Fibroblast of lung (primary cell): ENCODE measurements at regions not wholly inside any gene's neighbourhood (a gene's known extent, or its start where the extent isn't known, plus 50 kb on each side); places are given as distances from the start of the nearest gene placed in this dataset.

Experiments
- DNase-seq, 2 donors: peaks; one replicate each; pipeline versions ENCODE4 v3.0.0 to v3.0.0-alpha.2; 2010; ENCODE audit warnings: low read depth in 2 of 2
- H2AFZ ChIP-seq: 2 replicates; pipeline ENCODE4 v1.5.1; 2012; ENCODE audit warnings: low read length, control low read depth, inconsistent platforms
- H3K27ac ChIP-seq: 2 replicates; pipeline ENCODE4 v1.5.1; 2011; ENCODE audit warnings: low read length, control low read depth; ENCODE audit not compliant: insufficient read depth
- H3K27me3 ChIP-seq: 2 replicates; pipeline ENCODE4 v1.5.1; 2011; ENCODE audit warnings: mild to moderate bottlenecking, low read length; ENCODE audit not compliant: control insufficient read depth, insufficient read depth
- H3K36me3 ChIP-seq: 2 replicates; pipeline ENCODE4 v1.5.1; 2011; ENCODE audit warnings: low read length; ENCODE audit not compliant: control insufficient read depth, insufficient read depth
- H3K4me1 ChIP-seq: 2 replicates; pipeline ENCODE4 v1.5.1; 2011; ENCODE audit warnings: low read length; ENCODE audit not compliant: control insufficient read depth, insufficient read depth; ENCODE audit errors: extremely low read depth
- H3K4me2 ChIP-seq: 2 replicates; pipeline ENCODE4 v1.5.1; 2011; ENCODE audit warnings: low read length, control low read depth; ENCODE audit not compliant: insufficient read depth; ENCODE audit errors: extremely low read depth
- H3K4me3 ChIP-seq, 4 experiments: fragments of 200-600 bp in 1 of 4; sonication (generic) in 1 of 4; replicated peaks in 1 of 4; 2 replicates each; pipeline ENCODE4 v1.5.1; 2011 to 2016; ENCODE audit warnings: low read length in 4 of 4, low read depth in 3 of 4, mild to moderate bottlenecking in 3 of 4, control low read depth in 2 of 4, inconsistent platforms in 1 of 4, mixed read lengths in 1 of 4; ENCODE audit not compliant: insufficient read depth in 1 of 4; ENCODE audit errors: control extremely low read depth in 1 of 4
- H3K79me2 ChIP-seq: 2 replicates; pipeline ENCODE4 v1.5.1; 2012; ENCODE audit warnings: mild to moderate bottlenecking, low read length, inconsistent platforms; ENCODE audit not compliant: control insufficient read depth, insufficient read depth
- H3K9ac ChIP-seq: 2 replicates; pipeline ENCODE4 v1.5.1; 2011; ENCODE audit warnings: mild to moderate bottlenecking, low read length, control low read depth; ENCODE audit not compliant: insufficient read depth
- H3K9me3 ChIP-seq: 2 replicates; pipeline ENCODE4 v1.5.1; 2012; ENCODE audit warnings: low read depth, low read length; ENCODE audit not compliant: control insufficient read depth, insufficient read depth
- H4K20me1 ChIP-seq: 2 replicates; pipeline ENCODE4 v1.5.1; 2011; ENCODE audit warnings: low read length; ENCODE audit not compliant: control insufficient read depth, insufficient read depth; ENCODE audit errors: extremely low read depth
- CTCF ChIP-seq, 2 donors: IDR thresholded peaks in 1 of 2; conservative IDR thresholded peaks in 1 of 2; 1 replicate in 1 of 2; 2 replicates in 1 of 2; pipeline ENCODE4 v1.5.1; 2011 to 2012; ENCODE audit warnings: low read length in 2 of 2, control low read depth in 1 of 2, inconsistent platforms in 1 of 2, low read depth in 1 of 2, mild to moderate bottlenecking in 1 of 2
- EZH2 ChIP-seq: IDR thresholded peaks from 2 replicates; pipeline ENCODE4 v1.5.1; 2012; ENCODE audit warnings: low read length, control low read depth, mild to moderate bottlenecking; ENCODE audit errors: missing control alignments

GRCh38 chr14:96975116-96975515 is 177.9 kb downstream of the VRK1 start:
- TF ChIP-seq EZH2, result no peak
- no peak for TF ChIP-seq CTCF (conservative IDR thresholded peaks at IDR 0.05 in 1 of 2, IDR thresholded peaks at IDR 0.05 in 1 of 2; ENCODE audit: low read depth in 1 of 2, low read length in 2 of 2)
- Histone ChIP-seq H3K36me3 (no peaks in the 10 kb centered on the region), H3K79me2 (no peaks in the 10 kb centered on the region)

GRCh38 chr14:96978525-96979272 is 181.5 kb downstream of the VRK1 start:
- H3K36me3 ChIP-seq, result no peaks in the 10 kb centered on the region
- no peak overlapping the region for H2AFZ ChIP-seq
- H4K20me1 ChIP-seq, result no peaks in the 10 kb centered on the region
- no peak overlapping the region for H3K4me3 ChIP-seq
- no peak overlapping the region for H3K9ac ChIP-seq
- no peak overlapping the region for H3K27ac ChIP-seq
- H3K4me2 ChIP-seq, result no peak overlapping the region
- H3K79me2 ChIP-seq, result no peaks in the 10 kb centered on the region
- no peaks in the 10 kb centered on the region for H3K9me3 ChIP-seq
- TF ChIP-seq EZH2 (no peak), CTCF (conservative IDR thresholded peaks at IDR 0.05 in 1 of 2, IDR thresholded peaks at IDR 0.05 in 1 of 2; ENCODE audit: low read depth in 1 of 2, low read length in 2 of 2) (no peak)
- H3K4me1 ChIP-seq, result no peaks in the 10 kb centered on the region
- no peaks in the 10 kb centered on the region for H3K27me3 ChIP-seq
- no peak for DNase-seq

More at GRCh38 chr14:96975116-96975515, 177.9 kb downstream of the VRK1 start:
- no peak overlapping the region for H2AFZ ChIP-seq
- no peak overlapping the region for H3K9ac ChIP-seq
- no peaks in the 10 kb centered on the region for H3K27me3 ChIP-seq
- H3K27ac ChIP-seq, result no peak overlapping the region
- H3K4me3 ChIP-seq, result no peak overlapping the region
- no peak overlapping the region for H3K4me2 ChIP-seq
- H3K9me3 ChIP-seq, result no peaks in the 10 kb centered on the region
- no peaks in the 10 kb centered on the region for H3K4me1 ChIP-seq
- no peaks in the 10 kb centered on the region for H4K20me1 ChIP-seq
- DNase-seq, result no peak

DNA sequence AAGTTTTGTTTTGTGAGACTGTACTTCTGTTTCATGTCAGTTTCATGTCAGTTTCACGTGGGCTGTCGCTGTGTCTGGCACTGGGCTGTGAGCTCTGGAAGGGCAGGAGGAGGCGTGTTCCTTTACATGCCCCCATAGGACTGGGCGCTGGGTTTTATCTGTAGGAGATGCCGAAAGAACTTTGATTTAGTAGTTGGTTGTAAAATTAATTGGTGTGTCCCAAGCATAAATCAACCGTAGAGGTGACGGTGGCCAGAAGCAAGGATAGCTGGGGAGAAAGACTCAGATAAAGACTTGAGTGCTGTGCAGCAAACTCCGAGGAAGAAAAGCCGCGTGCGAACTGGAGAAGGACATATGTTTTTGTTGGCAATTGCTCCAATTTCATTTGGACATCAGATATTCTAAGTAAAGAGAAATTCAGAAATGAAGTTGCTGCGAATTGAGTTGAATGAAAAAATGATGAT is 182.5 kb downstream of the VRK1 start:
- Histone ChIP-seq H3K9me3 (no peaks in the 10 kb centered on the region), H4K20me1 (no peaks in the 10 kb centered on the region), H3K4me2 (no peak overlapping the region), H3K27me3 (no peaks in the 10 kb centered on the region), H3K9ac (no peak overlapping the region), H2AFZ (no peak overlapping the region), H3K4me3 (no peak overlapping the region), H3K4me1 (no peaks in the 10 kb centered on the region), H3K79me2 (no peaks in the 10 kb centered on the region), H3K36me3 (no peaks in the 10 kb centered on the region), H3K27ac (no peak overlapping the region)
- no peak for DNase-seq
- TF ChIP-seq CTCF (conservative IDR thresholded peaks at IDR 0.05 in 1 of 2, IDR thresholded peaks at IDR 0.05 in 1 of 2; ENCODE audit: low read depth in 1 of 2, low read length in 2 of 2) (no peak), EZH2 (no peak)
